GM12874 (cell line): ENCODE measurements at regions not wholly inside any gene's neighbourhood (a gene's known extent, or its start where the extent isn't known, plus 50 kb on each side); places are given as distances from the start of the nearest gene placed in this dataset.

Experiments used
- CTCF ChIP-seq: IDR thresholded peaks from 2 replicates; pipeline ENCODE4 v1.5.1; 2011; ENCODE audit warnings: low read depth, mild to moderate bottlenecking, control low read depth, low read length, moderate library complexity; ENCODE audit not compliant: insufficient read depth

- no peak for TF ChIP-seq CTCF
Measured at GRCh38 chr3:194985031-194985578, 285.9 kb downstream of the XXYLT1 start.

- TF ChIP-seq CTCF = no peak
Measured at GRCh38 chr3:194986208-194987043, 284.5 kb downstream of the XXYLT1 start.

GRCh38 chr3:194987571-194988494, 283.1 kb downstream of the XXYLT1 start:
- no peak for TF ChIP-seq CTCF

- TF ChIP-seq CTCF = no peak
Measured at GRCh38 chr3:194988495-194989165, 282.3 kb downstream of the XXYLT1 start.

- no peak for TF ChIP-seq CTCF
Measured at GRCh38 chr3:194989241-194989640, 281.7 kb downstream of the XXYLT1 start.

GRCh38 chr3:194990454-194991337, 280.3 kb downstream of the XXYLT1 start:
- TF ChIP-seq CTCF = no peak
